ENCODE measurements at regions not wholly inside any gene's neighbourhood (a gene's known extent, or its start where the extent isn't known, plus 50 kb on each side); places are given as distances from the start of the nearest gene placed in this dataset.
A peak's percentile ranks its signal among the peaks of the same experiment; 100 is the strongest.
"Not testable (repeated sequence)": the region's sequence is repeated elsewhere in the genome, so short reads cannot be mapped to it uniquely, and the experiment has no call there.

- DNase-seq (ENCODE audit: low spot score in 2 of 2) (no peak), ATAC-seq (no peak)
- no peaks in the 10 kb centered on the region for H3K36me3 Mint-ChIP-seq
- H3K9me3 Mint-ChIP-seq, result no peaks in the 10 kb centered on the region
- no peak overlapping the region for H3K27ac Mint-ChIP-seq
These were observed 135.6 kb downstream of the GPR85 start for GRCh38 chr7:112951070-112951469.

- H3K27ac Mint-ChIP-seq; ATAC-seq; DNase-seq (ENCODE audit: low spot score in 2 of 2); H3K36me3 Mint-ChIP-seq; H3K9me3 Mint-ChIP-seq: not testable (repeated sequence)
These were observed 136.9 kb downstream of the GPR85 start for GRCh38 chr7:112949682-112950081.

GRCh38 chr7:112946350-112946749, 140.3 kb downstream of the GPR85 start:
- no peaks in the 10 kb centered on the region for H3K36me3 Mint-ChIP-seq

GRCh38 chr7:112945046-112945445, 141.6 kb downstream of the GPR85 start:
- no peak for DNase-seq (ENCODE audit: low spot score in 2 of 2)

More at GRCh38 chr7:112946350-112946749, 140.3 kb downstream of the GPR85 start:
- H3K27ac Mint-ChIP-seq, result no peak overlapping the region
- H3K9me3 Mint-ChIP-seq, result no peaks in the 10 kb centered on the region
- no peak for DNase-seq (ENCODE audit: low spot score in 2 of 2)
- no peak for ATAC-seq

GRCh38 chr7:112942981-112943380, 143.6 kb downstream of the GPR85 start:
- ATAC-seq, result no peak
- peaks cover 0 to 17% of the 10 kb centered on the region in 2 donors for H3K36me3 Mint-ChIP-seq
- H3K27ac Mint-ChIP-seq, result no peak overlapping the region
- peaks cover 5 to 6% of the 10 kb centered on the region in 2 donors for H3K9me3 Mint-ChIP-seq
- DNase-seq (ENCODE audit: low spot score in 2 of 2), result no peak

More at GRCh38 chr7:112945046-112945445, 141.6 kb downstream of the GPR85 start:
- Mint-ChIP-seq H3K27ac (no peak overlapping the region), H3K36me3 (peaks cover 0 to 10% of the 10 kb centered on the region in 2 donors), H3K9me3 (peaks cover 5 to 6% of the 10 kb centered on the region in 2 donors)
- ATAC-seq, result no peak

- H3K9me3 Mint-ChIP-seq; H3K27ac Mint-ChIP-seq; DNase-seq (ENCODE audit: low spot score in 2 of 2); ATAC-seq: not testable (repeated sequence)
- H3K36me3 Mint-ChIP-seq, result peaks cover 0 to 17% of the 10 kb centered on the region in 2 donors
These were observed 144.5 kb downstream of the GPR85 start for GRCh38 chr7:112942125-112942524.

GRCh38 chr7:112940314-112940732, 146.3 kb downstream of the GPR85 start:
- Mint-ChIP-seq H3K27ac (peak overlapping the region; percentile 93 to 97), H3K36me3 (peaks cover 0 to 17% of the 10 kb centered on the region in 2 donors), H3K9me3 (peaks cover 5 to 6% of the 10 kb centered on the region in 2 donors)
- ATAC-seq (no peak), DNase-seq (ENCODE audit: low spot score in 2 of 2) (no peak)

GRCh38 chr7:112939574-112940313, 146.9 kb downstream of the GPR85 start:
- Mint-ChIP-seq H3K9me3 (peaks cover 5 to 6% of the 10 kb centered on the region in 2 donors), H3K36me3 (peaks cover 0 to 17% of the 10 kb centered on the region in 2 donors), H3K27ac (peak overlapping the region; percentile 93 to 97)

GRCh38 chr7:112938863-112939573, 147.6 kb downstream of the GPR85 start:
- ATAC-seq (no peak), DNase-seq (ENCODE audit: low spot score in 2 of 2) (peak in 1 of 2 donors; percentile 28)
- peaks cover 0 to 17% of the 10 kb centered on the region in 2 donors for H3K36me3 Mint-ChIP-seq
- H3K27ac Mint-ChIP-seq, result peak overlapping the region; percentile 93 to 95
- peaks cover 5 to 6% of the 10 kb centered on the region in 2 donors for H3K9me3 Mint-ChIP-seq

More at GRCh38 chr7:112939574-112940313, 146.9 kb downstream of the GPR85 start:
- peak; percentile 96 to 99 for DNase-seq (ENCODE audit: low spot score in 2 of 2)
- ATAC-seq, result peak; percentile 97 to 98

- ATAC-seq (no peak), DNase-seq (ENCODE audit: low spot score in 2 of 2) (no peak)
- Mint-ChIP-seq H3K9me3 (peaks cover 5 to 6% of the 10 kb centered on the region in 2 donors), H3K36me3 (peaks cover 0 to 17% of the 10 kb centered on the region in 2 donors), H3K27ac (no peak overlapping the region)
These were observed 147.6 kb upstream of the TMEM168 start for GRCh38 chr7:112937651-112938415.

- DNase-seq (ENCODE audit: low spot score in 2 of 2) (no peak), ATAC-seq (no peak)
- H3K27ac Mint-ChIP-seq, result no peak overlapping the region
- H3K9me3 Mint-ChIP-seq, result no peaks in the 10 kb centered on the region
- no peaks in the 10 kb centered on the region for H3K36me3 Mint-ChIP-seq
These were observed 143.4 kb upstream of the TMEM168 start for GRCh38 chr7:112933598-112933997.

- no peak overlapping the region for H3K27ac Mint-ChIP-seq
- H3K9me3 Mint-ChIP-seq, result no peaks in the 10 kb centered on the region
- ATAC-seq, result no peak
- DNase-seq (ENCODE audit: low spot score in 2 of 2), result no peak
- no peaks in the 10 kb centered on the region for H3K36me3 Mint-ChIP-seq
These were observed 140.6 kb upstream of the TMEM168 start for GRCh38 chr7:112930787-112931186.

GRCh38 chr7:112929421-112929820, 139.2 kb upstream of the TMEM168 start:
- H3K36me3 Mint-ChIP-seq, result no peaks in the 10 kb centered on the region
- ATAC-seq (no peak), DNase-seq (ENCODE audit: low spot score in 2 of 2) (no peak)
- no peaks in the 10 kb centered on the region for H3K9me3 Mint-ChIP-seq
- H3K27ac Mint-ChIP-seq, result no peak overlapping the region

- Mint-ChIP-seq H3K9me3 (no peaks in the 10 kb centered on the region), H3K36me3 (peaks cover 0 to 6% of the 10 kb centered on the region in 2 donors), H3K27ac (no peak overlapping the region)
- no peak for ATAC-seq
- no peak for DNase-seq (ENCODE audit: low spot score in 2 of 2)
These were observed 135.8 kb upstream of the TMEM168 start for GRCh38 chr7:112926018-112926417.

- not testable (repeated sequence) for H3K36me3 Mint-ChIP-seq; H3K27ac Mint-ChIP-seq; H3K9me3 Mint-ChIP-seq; DNase-seq (ENCODE audit: low spot score in 2 of 2); ATAC-seq
These were observed 132.4 kb upstream of the TMEM168 start for GRCh38 chr7:112922546-112922945.

GRCh38 chr7:112916431-112916830, 126.2 kb upstream of the TMEM168 start:
- not testable (repeated sequence) for H3K9me3 Mint-ChIP-seq; DNase-seq (ENCODE audit: low spot score in 2 of 2); ATAC-seq; H3K27ac Mint-ChIP-seq
- H3K36me3 Mint-ChIP-seq, result peaks cover 12 to 22% of the 10 kb centered on the region in 2 donors

- Mint-ChIP-seq H3K36me3 (peaks cover 33 to 43% of the 10 kb centered on the region in 2 donors), H3K9me3 (peaks cover 8 to 18% of the 10 kb centered on the region in 2 donors), H3K27ac (no peak overlapping the region)
- no peak for DNase-seq (ENCODE audit: low spot score in 2 of 2)
- no peak for ATAC-seq
These were observed 117.9 kb upstream of the TMEM168 start for GRCh38 chr7:112908086-112908485.

Data from activated naive CD4-positive, alpha-beta T cell treated with anti-CD3 and anti-CD28 coated beads, Interleukin-2, amount 50 U/mL, for 72 hours (primary cell).